PC-9 (cell line): ENCODE measurements at regions not wholly inside any gene's neighbourhood (a gene's known extent, or its start where the extent isn't known, plus 50 kb on each side); places are given as distances from the start of the nearest gene placed in this dataset.

ENCODE experiments used
- CTCF ChIP-seq: fragments of 200-600 bp; sonication (generic); conservative IDR thresholded peaks from 2 replicates; pipeline ENCODE4 v1.6.1; 2017; ENCODE audit warnings: mixed run types, antibody characterized with exemption, mild to moderate bottlenecking, moderate library complexity
- EZH2 ChIP-seq: fragments of 200-600 bp; sonication (generic); IDR thresholded peaks from 2 replicates; pipeline ENCODE4 v1.8.0; 2017; ENCODE audit warnings: antibody characterized with exemption, low read depth

GRCh38 chr5:92922231-92922967 lies 658.6 kb downstream of the NR2F1-AS1 start:
- TF ChIP-seq CTCF = no peak
- no peak for TF ChIP-seq EZH2
